ENCODE measurements at regions not wholly inside any gene's neighbourhood (a gene's known extent, or its start where the extent isn't known, plus 50 kb on each side); places are given as distances from the start of the nearest gene placed in this dataset.

- H3K4me3 ChIP-seq (IDR thresholded peaks at IDR 0.05; ENCODE audit: insufficient read depth, low read depth, low read length), result no peak overlapping the region
- no peaks in the 10 kb centered on the region for H3K27me3 ChIP-seq (ENCODE audit: insufficient read depth, low read depth)
- H4K20me1 ChIP-seq (ENCODE audit: insufficient read depth), result no peaks in the 10 kb centered on the region
- no peak overlapping the region for H3K4me2 ChIP-seq
- no peak overlapping the region for H3K27ac ChIP-seq
- H3K4me1 ChIP-seq (ENCODE audit: low read depth, poor library complexity, severe bottlenecking), result no peaks in the 10 kb centered on the region
- no peak overlapping the region for H3K9ac ChIP-seq
- no peaks in the 10 kb centered on the region for H3K79me2 ChIP-seq (ENCODE audit: insufficient read depth, low read depth)
- H2AFZ ChIP-seq (ENCODE audit: low read depth), result no peak overlapping the region
- no peaks in the 10 kb centered on the region for H3K36me3 ChIP-seq (ENCODE audit: insufficient read depth)
- TF ChIP-seq CTCF (conservative IDR thresholded peaks at IDR 0.05; ENCODE audit: low read depth, low read length), result no peak
Observed at GRCh38 chr6:126747728-126748540, 370.5 kb upstream of the RSPO3 start.

GRCh38 chr6:126753606-126754005, 364.9 kb upstream of the RSPO3 start:
- Histone ChIP-seq H3K36me3 (ENCODE audit: insufficient read depth) (no peaks in the 10 kb centered on the region), H3K27ac (no peak overlapping the region), H3K79me2 (ENCODE audit: insufficient read depth, low read depth) (no peaks in the 10 kb centered on the region), H3K4me2 (no peak overlapping the region), H3K27me3 (ENCODE audit: insufficient read depth, low read depth) (no peaks in the 10 kb centered on the region), H3K9ac (no peak overlapping the region), H4K20me1 (ENCODE audit: insufficient read depth) (no peaks in the 10 kb centered on the region), H2AFZ (ENCODE audit: low read depth) (no peak overlapping the region), H3K4me3 (IDR thresholded peaks at IDR 0.05; ENCODE audit: insufficient read depth, low read depth, low read length) (no peak overlapping the region), H3K4me1 (ENCODE audit: low read depth, poor library complexity, severe bottlenecking) (no peaks in the 10 kb centered on the region)
- TF ChIP-seq CTCF (conservative IDR thresholded peaks at IDR 0.05; ENCODE audit: low read depth, low read length), result no peak

- Histone ChIP-seq H3K79me2 (ENCODE audit: insufficient read depth, low read depth) (no peaks in the 10 kb centered on the region), H3K27me3 (ENCODE audit: insufficient read depth, low read depth) (no peaks in the 10 kb centered on the region), H2AFZ (ENCODE audit: low read depth) (no peak overlapping the region), H3K27ac (no peak overlapping the region), H4K20me1 (ENCODE audit: insufficient read depth) (no peaks in the 10 kb centered on the region), H3K4me3 (IDR thresholded peaks at IDR 0.05; ENCODE audit: insufficient read depth, low read depth, low read length) (no peak overlapping the region), H3K36me3 (ENCODE audit: insufficient read depth) (no peaks in the 10 kb centered on the region), H3K4me2 (no peak overlapping the region), H3K9ac (no peak overlapping the region), H3K4me1 (ENCODE audit: low read depth, poor library complexity, severe bottlenecking) (no peaks in the 10 kb centered on the region)
- TF ChIP-seq CTCF (conservative IDR thresholded peaks at IDR 0.05; ENCODE audit: low read depth, low read length), result no peak
Observed at GRCh38 chr6:126761854-126762253, 356.6 kb upstream of the RSPO3 start.

- no peak for TF ChIP-seq CTCF (conservative IDR thresholded peaks at IDR 0.05; ENCODE audit: low read depth, low read length)
- H3K36me3 ChIP-seq (ENCODE audit: insufficient read depth), result no peaks in the 10 kb centered on the region
- no peak overlapping the region for H3K27ac ChIP-seq
- no peaks in the 10 kb centered on the region for H4K20me1 ChIP-seq (ENCODE audit: insufficient read depth)
- no peaks in the 10 kb centered on the region for H3K79me2 ChIP-seq (ENCODE audit: insufficient read depth, low read depth)
- H2AFZ ChIP-seq (ENCODE audit: low read depth), result no peak overlapping the region
- no peak overlapping the region for H3K9ac ChIP-seq
- no peak overlapping the region for H3K4me2 ChIP-seq
- no peaks in the 10 kb centered on the region for H3K4me1 ChIP-seq (ENCODE audit: low read depth, poor library complexity, severe bottlenecking)
- no peaks in the 10 kb centered on the region for H3K27me3 ChIP-seq (ENCODE audit: insufficient read depth, low read depth)
- no peak overlapping the region for H3K4me3 ChIP-seq (IDR thresholded peaks at IDR 0.05; ENCODE audit: insufficient read depth, low read depth, low read length)
Observed at GRCh38 chr6:126764104-126764503, 354.4 kb upstream of the RSPO3 start.
